CD4-positive, alpha-beta T cell treated with Interleukin-10 for 1 hour (primary cell): ENCODE measurements at regions not wholly inside any gene's neighbourhood (a gene's known extent, or its start where the extent isn't known, plus 50 kb on each side); places are given as distances from the start of the nearest gene placed in this dataset.
"Not testable (repeated sequence)": the region's sequence is repeated elsewhere in the genome, so short reads cannot be mapped to it uniquely, and the experiment has no call there.

ENCODE experiments used
- DNase-seq: peaks from one replicate; pipeline ENCODE4 v3.0.0-alpha.2; 2020

DNA sequence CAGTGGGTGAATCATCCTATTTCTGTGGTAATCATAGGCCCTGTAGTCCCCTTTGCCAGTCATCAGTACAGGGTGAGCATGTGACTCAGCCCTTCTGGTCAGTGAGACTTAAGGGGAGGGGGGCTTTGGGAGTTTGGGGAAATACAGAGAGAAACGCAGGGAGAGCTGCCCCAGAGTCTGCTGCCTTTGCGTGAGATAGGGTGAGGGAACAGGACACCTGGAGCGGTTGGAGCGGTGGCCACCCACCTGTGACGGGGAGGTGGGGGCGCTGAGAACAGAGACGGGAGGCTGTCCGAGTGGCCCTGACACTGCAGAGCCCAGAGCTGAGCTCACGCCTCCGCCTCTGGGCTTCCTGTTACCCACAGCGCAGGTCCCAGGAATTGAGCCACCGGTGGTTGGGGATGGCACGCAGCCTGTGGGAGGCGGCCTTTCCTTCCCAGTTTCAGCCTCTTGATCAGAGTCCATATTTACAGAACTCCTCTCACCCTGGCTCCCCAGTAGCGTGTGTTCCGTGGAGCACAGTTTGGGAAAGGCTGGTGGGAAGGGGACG lies 92.0 kb upstream of the ERCC6L2 start:
- no peak for DNase-seq

DNA sequence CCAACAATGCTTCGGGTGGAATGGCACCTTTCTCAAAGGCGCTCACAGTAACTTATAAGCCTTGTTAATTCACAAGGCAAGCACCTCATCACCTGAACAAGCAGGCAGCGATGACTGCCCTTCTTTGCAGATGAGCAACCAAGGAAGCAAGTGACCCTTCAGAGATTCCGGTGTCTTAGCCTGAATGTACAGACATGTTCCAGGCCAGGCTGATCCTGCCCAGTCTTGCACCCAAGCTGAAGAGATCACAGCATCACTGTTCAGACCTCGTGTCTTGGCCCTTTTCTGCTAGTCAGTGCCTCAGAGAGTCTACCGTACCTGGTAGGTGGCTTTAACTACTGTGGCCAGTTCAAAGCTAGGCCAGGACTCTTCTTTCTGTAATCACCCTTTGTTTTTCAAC lies 94.7 kb upstream of the ERCC6L2 start:
- no peak for DNase-seq

- no peak for DNase-seq
Measured at GRCh38 chr9:95780121-95780520, 95.4 kb upstream of the ERCC6L2 start.

- DNase-seq, result not testable (repeated sequence)
Measured at GRCh38 chr9:95779597-95779996, 95.9 kb upstream of the ERCC6L2 start.

DNA sequence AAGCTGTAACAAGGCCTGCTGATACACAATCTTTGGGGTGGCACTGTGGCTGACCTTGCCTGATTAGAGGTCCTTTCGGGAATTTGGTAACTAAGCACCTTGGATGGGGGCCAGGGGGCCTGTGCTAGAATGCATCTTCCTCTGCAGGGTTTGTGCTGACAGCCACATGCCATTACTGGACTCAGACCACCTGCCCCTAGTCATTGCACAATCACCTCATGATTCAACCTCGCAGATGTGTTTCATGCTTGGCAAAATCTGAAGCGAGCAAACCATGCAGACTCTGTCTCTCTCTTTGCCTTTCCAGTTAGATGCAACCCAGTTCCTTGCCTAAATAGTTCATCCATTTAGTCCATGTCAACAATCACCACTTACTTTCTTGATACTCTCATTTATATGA lies 96.5 kb upstream of the ERCC6L2 start:
- DNase-seq, result no peak

DNA sequence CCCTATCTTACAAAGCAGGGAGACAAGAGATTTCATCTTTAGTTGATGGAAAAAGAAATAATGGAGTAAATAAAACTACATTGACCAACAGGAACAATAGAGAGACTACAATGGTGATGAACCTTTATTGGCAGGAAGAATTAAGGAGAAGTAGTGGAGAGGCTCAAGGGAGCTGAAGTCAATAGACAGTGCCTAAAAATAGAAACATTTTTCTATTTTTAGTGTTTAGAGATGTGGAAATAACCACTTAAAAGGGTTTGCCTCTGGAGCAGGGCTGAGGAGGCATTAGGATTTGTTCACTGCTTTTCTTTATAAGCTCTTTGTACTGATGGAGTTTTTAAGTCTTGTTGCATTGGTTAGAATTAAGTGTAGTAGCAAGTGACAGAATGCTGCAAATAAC lies 98.4 kb upstream of the ERCC6L2 start:
- no peak for DNase-seq

DNA sequence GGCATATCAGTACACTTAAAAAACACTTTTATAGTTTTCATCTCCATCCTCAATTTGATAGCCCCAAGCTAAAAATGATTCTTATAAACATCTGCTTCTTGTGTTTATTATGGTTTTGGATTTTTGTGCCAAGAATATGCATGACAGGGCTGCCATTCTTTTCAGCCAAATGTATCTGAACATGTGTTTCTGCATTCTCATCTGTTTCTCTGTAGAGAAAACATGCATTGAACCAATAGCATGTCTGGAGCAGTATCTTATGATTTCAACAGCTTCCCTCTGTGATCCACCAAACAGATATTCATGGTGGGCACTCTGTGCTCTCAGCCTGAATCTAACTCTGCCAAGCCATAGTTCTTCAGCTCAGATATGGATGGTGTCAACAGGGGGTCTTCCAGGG lies 99.3 kb upstream of the ERCC6L2 start:
- no peak for DNase-seq

GRCh38 chr9:95775191-95775590 lies 100.3 kb upstream of the ERCC6L2 start:
- no peak for DNase-seq

- DNase-seq, result no peak
Measured at GRCh38 chr9:95773053-95773418, 102.5 kb upstream of the ERCC6L2 start.

- DNase-seq, result no peak
Measured at GRCh38 chr9:95772320-95773052, 103.0 kb upstream of the ERCC6L2 start.

DNA sequence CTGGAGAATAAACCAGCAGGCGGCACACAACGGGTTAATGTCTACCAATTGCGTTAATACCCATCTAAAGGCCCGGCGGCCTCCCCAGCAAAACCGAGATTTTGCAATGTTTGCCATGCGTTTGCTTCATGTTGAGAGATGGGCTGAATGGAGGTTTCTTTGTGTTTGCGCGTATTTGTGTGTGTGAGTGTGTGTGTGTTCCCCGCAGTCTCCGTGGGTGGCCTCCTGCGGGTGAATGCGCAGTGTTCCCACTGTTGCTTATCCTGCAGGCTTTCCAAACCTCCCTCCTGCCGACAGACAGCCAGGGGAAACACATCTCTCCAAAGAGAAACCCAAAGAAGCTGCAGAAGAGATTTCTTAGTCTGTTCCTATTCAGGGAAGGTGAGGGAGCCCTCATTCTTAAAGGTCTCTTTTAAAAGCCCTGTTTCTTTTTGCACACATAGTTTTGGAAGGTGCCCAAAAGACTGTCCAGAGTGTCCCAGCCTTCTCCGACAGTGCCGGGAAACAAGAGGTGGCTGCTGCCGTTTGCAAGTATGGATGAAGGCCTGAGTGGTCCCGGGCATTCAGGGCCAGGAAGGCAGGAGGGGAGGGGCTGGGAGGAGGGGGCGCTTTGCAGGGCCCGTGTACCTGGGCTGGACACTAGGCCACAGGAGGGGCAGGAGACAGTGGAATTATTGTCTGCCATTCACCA lies 103.8 kb upstream of the ERCC6L2 start:
- no peak for DNase-seq

GRCh38 chr9:95770653-95771131 lies 104.8 kb upstream of the ERCC6L2 start:
- no peak for DNase-seq

- no peak for DNase-seq
Measured at GRCh38 chr9:95769909-95770433, 105.5 kb upstream of the ERCC6L2 start.

DNA sequence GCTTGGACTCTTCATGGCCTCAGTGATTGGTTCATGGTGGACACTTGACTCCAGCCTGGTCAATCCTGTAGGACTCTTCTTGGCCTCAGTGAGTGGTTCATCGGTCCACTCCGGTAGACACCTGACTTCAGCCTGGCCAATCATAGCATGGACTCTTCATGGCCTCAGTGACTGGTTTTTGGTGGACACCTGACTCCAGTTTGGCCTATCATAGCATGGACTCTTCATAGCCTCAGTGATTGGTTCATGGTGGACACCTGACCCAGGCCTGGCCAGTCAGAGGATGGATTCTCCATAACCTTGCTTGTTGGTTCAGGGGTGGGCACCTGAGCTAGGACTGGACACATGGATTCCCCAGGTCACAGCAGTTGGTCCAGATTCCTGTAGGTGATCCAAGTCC lies 106.0 kb upstream of the ERCC6L2 start:
- no peak for DNase-seq

- DNase-seq, result no peak
Measured at GRCh38 chr9:95766906-95767305, 108.6 kb upstream of the ERCC6L2 start.

- DNase-seq, result no peak
Measured at GRCh38 chr9:95764533-95765319, 110.8 kb upstream of the ERCC6L2 start.

DNA sequence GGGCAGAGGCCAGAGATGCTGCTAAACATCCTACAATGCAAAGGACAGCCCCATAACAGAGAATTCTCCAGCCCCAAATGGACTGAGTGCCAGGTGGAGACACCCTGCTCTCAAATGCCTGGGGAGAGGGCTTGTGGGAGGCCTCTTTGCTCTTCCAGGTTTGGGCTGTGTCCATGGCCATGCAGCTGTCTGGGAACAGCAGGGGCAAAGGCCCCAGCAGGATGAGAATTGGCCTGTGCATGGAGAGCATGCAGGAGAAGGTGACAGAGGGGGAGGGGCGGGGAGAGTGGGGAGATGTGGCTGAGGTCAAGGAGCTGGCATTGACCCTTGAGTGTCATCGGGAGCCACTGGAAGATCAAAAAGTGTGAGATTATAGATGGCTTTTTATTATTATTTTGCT lies 111.5 kb upstream of the ERCC6L2 start:
- no peak for DNase-seq

GRCh38 chr9:95763006-95763405 lies 112.5 kb upstream of the ERCC6L2 start:
- no peak for DNase-seq

- no peak for DNase-seq
Measured at GRCh38 chr9:95762322-95762721, 113.2 kb upstream of the ERCC6L2 start.

DNA sequence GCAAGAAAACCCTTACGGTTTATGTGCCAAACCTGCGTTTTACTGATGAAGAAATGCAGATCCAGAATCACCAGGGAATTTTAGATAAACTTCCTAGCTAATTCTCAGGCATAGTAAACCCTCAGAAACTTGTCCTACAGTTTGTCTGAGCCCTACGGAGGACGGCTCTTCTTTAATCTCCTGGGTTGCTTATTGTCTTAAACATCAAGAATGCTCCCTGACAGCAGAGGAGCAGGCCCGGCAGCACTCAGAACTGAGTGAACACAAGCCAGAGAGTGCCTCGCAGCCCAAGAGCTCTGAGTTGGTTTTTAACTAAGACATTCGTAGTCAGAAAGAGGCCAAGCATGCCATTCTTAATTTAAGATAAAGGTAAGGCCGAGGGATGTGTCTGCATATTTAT lies 114.7 kb upstream of the ERCC6L2 start:
- no peak for DNase-seq

DNA sequence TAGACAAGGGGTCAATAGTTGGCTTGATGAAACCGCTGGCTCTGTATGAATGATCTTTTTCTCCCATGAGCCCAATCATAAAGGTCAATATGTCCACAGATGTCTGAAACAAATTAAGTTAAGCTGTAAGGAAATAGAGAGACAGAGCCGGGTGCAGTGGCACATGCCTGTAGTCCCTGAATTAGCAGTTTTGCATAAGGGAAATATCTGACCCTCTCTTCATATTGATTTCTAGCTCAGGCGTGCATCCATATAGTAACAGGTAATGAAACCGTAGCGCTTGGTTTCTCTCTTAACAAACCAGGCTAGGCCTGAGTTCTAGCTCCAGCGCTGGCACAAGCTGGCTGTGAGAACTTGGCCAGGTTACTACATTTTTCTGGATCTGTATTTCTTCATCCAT lies 118.1 kb upstream of the ERCC6L2 start:
- no peak for DNase-seq

DNA sequence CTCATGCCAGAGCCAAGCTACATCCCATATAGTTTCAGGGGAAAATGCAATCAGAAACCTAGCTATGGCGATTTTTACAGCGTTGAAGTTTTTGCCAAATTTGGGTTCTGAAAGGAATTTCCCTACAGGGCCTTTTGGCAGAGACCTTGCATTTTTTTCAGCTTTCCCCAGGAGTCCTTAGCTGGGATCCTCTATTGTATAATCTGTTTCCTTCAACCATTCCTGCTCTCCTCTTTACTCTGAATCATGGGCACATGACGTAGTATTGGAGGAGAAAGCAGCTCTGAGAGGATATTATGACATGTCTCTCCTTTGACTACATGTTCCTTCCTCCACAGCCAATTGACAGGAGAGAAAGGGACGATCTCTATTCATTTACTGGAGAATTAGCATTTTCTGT lies 118.5 kb upstream of the ERCC6L2 start:
- no peak for DNase-seq

DNA sequence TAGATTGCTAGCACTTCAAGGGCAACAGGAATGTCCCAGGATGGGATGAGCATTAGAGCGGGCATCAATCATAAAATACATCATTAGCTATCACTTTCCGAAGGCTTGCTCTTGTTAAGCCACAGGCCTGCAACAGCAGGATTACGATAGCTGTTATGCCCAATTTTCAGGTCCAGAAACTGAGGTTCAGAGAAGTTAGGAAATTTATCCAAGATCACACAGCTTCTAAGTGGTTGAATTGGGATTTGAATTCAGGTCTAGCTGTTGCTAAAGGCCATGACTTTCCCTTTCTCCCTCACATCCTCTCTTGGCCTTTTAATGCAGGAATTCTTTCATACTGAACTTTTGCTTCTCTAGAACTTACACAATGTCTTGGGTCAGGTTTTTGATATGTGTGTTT lies 119.4 kb upstream of the ERCC6L2 start:
- DNase-seq, result no peak

GRCh38 chr9:95755421-95755730 lies 120.1 kb upstream of the ERCC6L2 start:
- no peak for DNase-seq
